Stimulated activated CD8-positive, alpha-beta memory T cell treated with anti-CD3 and anti-CD28 coated beads, Interleukin-7, amount 100 ng/mL, for 48 hours (primary cell): ENCODE measurements at regions not wholly inside any gene's neighbourhood (a gene's known extent, or its start where the extent isn't known, plus 50 kb on each side); places are given as distances from the start of the nearest gene placed in this dataset.

Experiments
- DNase-seq, 2 donors: peaks; one replicate each; pipeline ENCODE4 v3.0.0-alpha.2; 2020; ENCODE audit warnings: low read depth in 1 of 2; ENCODE audit errors: extremely low read depth in 1 of 2

GRCh38 chr22:34045311-34045710 lies 125.0 kb upstream of the LARGE1 start:
- no peak for DNase-seq

- DNase-seq, result no peak
These were observed 135.4 kb upstream of the LARGE1 start for GRCh38 chr22:34055525-34056200.

DNA sequence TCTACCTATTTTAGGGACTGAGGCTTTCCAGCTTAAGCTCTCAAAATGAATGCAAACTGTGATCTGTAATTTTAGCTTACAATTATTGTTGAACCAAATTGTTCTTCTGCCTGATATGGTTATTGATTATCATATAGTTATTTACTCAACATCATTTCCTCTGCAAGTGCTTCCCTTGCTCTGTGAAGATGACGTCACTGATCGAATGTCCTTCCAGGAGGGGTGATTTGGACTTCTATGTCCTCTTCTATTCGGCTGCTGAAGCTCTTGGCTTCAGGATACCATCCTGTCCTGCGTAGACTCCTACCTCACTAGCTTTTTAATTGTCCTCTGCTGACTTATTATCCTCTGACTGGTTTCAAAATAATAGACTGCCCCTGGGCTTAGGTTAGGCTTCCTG lies 137.4 kb upstream of the LARGE1 start:
- DNase-seq, result no peak

- no peak for DNase-seq
These were observed 144.4 kb upstream of the LARGE1 start for GRCh38 chr22:34064696-34065095.

DNA sequence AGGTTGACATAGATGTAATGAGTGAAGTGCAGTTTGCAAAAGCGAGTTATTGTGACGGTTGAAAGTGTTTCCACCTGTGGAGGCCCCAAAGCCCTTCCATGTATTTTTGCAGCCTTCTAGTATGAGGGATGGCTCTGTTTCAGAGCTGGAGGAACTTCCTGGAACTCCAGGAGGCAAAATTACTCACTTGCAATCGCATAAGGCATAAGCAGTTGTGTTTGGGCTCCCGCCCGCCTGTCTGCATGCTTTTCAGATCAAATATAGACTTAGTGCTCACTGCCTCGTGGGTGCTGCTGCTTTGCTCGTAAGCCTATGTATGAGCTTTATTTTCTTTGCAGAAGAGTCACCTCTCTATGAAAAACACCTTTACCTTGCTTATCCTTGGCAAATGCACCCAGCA lies 146.8 kb upstream of the LARGE1 start:
- no peak for DNase-seq

DNA sequence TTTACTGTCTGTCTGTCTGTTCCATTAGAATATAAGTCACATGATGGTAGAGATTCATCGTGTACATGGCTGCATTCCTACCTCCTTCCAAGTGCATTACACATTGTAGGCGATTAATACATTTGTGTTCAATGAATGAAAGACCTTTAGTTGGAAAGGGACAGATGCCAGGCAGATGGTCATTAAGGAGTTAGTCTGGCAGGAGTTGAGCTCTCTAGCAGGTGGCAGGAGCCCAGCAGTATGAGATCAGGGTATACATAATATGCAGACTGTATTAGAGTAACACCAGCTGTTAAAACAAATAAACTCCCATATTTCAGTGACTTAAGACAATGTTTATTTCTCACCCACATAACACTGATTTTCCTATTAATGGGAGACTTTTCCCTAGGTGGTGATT lies 147.7 kb upstream of the LARGE1 start:
- DNase-seq, result no peak

GRCh38 chr22:34070051-34070450 lies 149.8 kb upstream of the LARGE1 start:
- DNase-seq, result no peak

DNA sequence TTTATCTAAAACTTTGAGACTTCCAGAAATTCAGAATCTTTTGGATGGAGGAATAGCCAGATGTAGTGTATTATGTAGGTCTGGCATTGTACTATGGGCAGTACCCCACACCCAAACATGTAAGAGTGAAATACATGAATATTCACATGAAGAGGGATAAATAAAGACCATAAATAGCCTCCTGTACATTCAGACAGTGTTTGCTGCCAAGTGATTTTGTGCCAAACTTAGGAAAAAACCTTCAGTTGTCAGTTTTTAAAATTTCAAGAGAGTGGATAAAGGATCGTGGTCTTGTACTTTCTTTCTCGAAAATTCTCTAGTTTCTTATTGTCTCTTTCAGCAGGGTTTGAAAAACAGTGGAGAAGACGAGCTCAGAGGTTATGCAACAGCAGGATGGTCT lies 150.3 kb upstream of the LARGE1 start:
- DNase-seq, result no peak

GRCh38 chr22:34072585-34072984 lies 152.3 kb upstream of the LARGE1 start:
- no peak for DNase-seq

GRCh38 chr22:34080433-34080832 lies 160.2 kb upstream of the LARGE1 start:
- no peak for DNase-seq

DNA sequence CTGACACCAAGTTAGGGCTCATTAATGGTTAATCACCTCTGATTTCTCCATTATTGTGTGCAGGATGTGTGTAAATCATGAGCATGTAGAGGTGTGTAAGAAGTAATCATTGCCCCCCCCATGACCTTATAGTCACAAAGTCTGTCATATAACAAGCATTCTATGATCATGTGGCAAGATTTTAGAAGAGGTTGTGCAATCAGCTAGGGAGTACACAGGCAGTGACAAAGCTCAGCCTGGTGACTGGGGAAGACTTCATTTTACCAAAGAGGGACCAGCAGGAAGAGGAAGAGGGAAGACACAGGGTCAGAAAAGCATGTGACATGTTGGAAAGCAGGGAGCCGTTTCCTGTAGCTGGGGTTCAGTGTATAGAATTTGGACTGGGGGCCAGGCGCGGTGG lies 176.5 kb upstream of the LARGE1 start:
- no peak for DNase-seq

DNA sequence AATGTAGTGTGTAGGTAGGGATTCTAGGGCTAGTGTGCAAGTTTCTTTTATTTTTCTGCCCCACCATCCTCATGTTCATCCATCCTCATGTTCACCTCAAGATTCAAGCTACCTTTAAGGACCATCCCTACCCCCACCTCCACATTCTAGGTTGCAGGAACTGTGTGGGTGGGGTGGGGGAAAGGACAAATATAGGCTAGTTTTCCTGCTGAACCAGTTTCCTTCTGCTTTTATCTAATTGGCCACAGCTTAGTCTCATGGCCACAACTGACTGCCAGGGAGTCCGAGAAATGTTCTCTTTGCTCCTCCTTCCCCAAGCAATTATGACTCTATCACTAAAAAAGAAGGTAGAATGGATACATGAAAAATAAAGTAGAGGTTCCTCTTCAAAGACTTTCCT lies 179.0 kb upstream of the LARGE1 start:
- DNase-seq, result no peak

DNA sequence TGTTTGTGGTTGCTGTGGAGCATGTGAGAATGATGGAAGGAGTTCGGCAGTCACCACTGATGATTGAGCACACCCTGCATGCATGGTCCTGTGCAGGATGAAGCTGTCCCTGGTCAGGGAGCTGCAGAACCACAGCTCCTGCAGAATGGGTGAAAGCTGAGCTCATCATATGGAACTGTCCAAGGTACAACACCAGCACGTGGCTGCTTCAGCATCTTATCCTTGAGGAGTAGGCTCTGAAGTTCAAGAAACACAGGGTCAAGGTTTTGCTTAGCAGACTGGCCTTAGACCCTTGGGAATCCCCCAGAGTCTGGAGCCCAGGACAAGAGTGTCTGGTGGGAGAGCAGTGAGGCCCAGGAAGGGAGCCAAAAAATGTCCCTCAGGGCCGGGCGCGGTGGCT lies 182.4 kb upstream of the LARGE1 start:
- no peak for DNase-seq

DNA sequence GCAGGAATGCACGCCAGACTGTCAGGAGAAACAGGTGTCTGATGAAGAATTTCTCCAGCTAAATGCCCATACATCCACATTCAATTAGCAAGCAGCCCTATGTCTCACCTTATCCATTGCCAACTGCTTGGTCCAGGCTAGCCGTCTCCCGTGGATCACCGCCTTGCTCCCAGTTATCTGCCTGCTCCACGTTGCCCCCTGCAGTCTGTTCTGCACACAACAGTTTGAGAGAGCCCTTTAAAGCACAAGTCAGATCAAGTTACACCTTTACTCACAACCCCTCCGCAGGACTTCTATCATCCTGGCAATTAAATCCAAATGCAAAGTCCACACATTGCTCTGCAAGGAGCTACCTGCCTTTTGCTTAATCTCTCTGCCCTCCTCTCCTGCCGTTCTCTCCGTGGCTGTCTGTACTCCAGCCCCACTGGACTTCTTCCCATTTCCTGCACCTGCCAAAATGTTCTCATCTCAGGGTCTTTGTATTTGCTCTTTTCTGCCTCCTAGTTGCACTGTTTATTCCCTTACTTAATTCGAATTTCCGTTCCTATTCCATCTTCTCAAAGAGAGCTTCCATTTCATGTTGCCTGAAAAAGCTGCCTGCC lies 185.3 kb upstream of the LARGE1 start:
- peak in 1 of 2 donors; percentile 5 for DNase-seq

GRCh38 chr22:34108168-34108567 lies 187.9 kb upstream of the LARGE1 start:
- DNase-seq, result no peak

- no peak for DNase-seq
These were observed 191.0 kb upstream of the LARGE1 start for GRCh38 chr22:34111210-34111824.

DNA sequence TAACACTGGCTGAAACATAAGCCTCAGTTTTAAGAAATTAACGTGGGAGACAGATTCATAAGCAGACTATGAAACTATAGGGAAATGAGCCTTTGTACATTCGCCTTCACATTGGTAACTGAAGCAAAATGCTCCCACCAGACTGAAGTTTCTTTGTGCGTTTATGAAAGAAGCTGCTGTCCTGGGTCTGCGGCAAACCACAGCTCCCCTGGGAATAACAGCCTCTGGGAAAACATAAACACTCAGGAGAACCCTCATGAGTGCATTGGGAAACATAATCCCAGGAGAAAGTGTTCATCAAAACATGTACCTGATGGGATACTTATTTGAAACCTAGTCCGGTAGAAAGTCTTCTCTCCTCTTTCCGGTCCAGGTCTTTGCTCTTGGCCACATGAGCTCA lies 193.1 kb upstream of the LARGE1 start:
- no peak for DNase-seq

- no peak for DNase-seq
These were observed 194.1 kb upstream of the LARGE1 start for GRCh38 chr22:34114406-34114805.

GRCh38 chr22:34115722-34116121 lies 195.4 kb upstream of the LARGE1 start:
- DNase-seq, result no peak

DNA sequence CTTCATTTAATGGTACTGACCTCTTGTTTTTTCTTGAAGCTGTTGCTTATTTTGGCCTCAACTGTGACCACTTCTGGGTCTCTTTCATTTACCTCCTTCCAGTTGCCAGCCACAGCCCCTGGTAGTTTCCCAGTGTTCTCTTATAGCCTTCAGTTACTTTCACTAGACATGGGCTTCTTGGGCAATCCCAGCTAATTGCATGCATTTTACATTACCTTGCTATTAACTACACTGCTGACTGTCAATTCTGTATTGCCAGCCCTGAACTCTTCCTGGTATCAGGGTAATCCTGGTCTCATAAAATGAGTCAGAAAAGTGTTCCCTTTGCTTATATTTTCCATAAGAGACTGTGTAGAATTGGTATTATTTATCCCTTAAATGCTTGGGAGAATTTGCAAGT lies 195.8 kb upstream of the LARGE1 start:
- DNase-seq, result no peak

GRCh38 chr22:34122042-34122441 lies 201.8 kb upstream of the LARGE1 start:
- no peak for DNase-seq

GRCh38 chr22:34129691-34130486 lies 209.6 kb upstream of the LARGE1 start:
- DNase-seq, result no peak
